ENCODE measurements at regions not wholly inside any gene's neighbourhood (a gene's known extent, or its start where the extent isn't known, plus 50 kb on each side); places are given as distances from the start of the nearest gene placed in this dataset.

DNA sequence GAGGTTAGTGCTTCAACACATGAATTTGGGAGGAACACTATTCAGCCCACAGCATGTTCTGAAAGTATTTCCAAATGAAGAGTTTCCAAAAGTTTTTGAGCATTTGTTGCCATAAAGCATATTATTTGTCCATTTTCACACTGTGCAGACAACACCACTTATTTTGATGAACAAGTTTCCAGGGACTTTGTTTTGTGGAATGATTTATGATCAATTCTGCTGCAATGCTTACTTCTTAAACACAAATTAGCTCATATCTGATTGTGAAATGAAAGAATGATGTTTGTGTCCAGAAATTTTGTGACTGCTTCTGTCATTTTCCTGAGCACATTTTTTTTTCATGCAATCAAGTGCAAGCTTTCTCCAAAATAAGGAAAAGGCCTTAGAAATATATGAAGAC lies 205.3 kb downstream of the RAP2A start:
- no peak for DNase-seq

DNA sequence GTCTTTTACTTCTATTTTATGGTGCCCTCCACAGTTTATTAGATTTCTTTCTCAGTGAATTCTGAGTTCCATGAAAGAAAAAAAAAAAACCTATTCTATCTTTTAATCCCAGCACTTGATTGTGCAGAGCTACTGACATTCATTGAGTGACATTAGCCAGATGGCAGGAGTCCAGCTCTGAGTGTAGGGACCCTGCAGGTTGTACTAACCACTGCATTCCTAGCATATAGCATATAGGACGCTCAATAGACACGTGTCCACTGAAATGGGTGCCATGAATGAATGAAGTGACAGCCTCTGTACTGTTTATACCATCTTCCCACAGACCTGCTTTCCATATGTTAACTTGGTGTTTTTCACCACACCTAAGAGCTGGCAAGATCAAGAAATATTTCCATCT lies 206.3 kb downstream of the RAP2A start:
- DNase-seq, result no peak

DNA sequence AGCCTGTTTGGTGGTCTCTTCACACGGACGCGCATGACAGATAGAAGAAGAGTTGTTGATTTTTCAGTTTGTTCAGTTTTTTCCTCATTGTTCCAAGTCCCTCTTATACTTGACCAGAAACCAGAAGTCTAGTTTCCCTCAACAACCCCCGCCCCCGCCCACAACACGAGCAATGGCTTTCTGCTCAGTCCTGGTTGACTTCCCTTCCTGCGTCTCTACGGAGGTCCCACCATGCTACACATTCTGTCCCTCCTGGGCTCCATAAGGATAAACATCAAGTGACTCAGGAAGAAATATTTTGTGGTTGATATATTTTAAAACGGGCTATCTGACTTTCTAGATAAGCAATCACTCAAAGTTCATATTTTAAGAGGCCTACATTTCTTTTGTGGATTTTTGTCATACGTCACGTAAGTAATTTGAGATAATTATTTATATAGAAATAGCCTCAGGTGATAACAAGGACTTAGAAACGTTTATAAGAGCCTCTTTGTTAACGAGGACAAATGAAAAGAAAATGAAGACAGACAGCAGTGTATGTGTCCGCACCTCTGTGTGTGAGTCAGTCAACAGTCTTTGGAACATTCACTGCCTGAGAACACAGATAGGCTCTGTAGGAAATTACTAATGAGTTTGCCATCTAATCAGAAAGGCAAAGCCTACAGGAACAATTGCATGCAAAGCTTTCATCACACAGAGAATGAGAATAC lies 214.4 kb downstream of the RAP2A start:
- DNase-seq, result no peak

DNA sequence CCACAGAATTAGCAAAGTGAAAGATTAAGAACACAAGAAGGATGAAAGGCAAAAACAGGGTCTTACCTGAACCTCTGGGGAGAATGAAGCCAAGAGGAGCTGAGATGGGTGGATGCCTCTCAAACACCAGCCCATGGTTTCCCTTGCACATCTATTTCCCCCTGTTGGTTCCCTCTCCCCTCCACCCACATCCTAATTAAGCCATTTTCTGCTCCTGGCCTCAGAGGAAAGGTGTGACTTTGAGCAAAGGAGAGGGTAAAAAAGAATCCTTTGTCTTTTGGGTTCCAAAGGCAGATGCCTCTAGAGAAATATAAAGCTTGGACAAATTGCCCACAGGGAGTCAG lies 214.9 kb downstream of the RAP2A start:
- no peak for DNase-seq

DNA sequence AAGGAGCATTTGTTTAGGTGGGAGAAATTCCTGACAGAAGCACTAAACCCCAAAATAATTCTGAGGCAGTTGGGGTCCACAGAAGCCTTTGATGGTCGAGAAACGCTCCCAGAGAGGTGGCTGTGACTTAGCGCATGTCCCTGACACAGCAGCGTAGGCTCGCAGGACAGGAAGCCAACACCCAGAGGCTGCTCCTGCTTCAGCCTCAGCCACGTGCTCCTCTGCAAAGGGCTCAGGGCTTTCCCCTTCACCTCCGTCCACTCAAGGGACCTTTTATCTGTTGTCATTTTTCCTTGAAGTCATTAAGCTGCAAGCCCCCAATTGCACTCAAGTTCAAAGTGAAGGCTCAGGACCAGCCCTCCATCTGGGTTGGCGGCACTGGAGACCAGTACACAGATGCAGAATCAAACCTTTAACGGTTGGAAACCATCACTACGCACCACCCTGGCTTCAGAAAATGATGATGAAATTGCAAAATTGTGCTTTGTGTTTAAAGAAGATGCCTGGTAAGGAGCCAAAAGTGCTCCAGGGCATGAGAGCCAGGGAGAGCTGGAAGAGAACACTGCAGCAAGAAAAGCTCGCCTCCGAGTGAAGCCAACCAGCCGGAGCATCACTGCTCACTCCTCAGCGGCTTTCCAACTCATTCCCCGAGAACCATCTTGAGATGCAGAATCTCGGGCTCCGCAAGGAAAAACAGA lies 219.6 kb downstream of the RAP2A start:
- no peak for DNase-seq

DNA sequence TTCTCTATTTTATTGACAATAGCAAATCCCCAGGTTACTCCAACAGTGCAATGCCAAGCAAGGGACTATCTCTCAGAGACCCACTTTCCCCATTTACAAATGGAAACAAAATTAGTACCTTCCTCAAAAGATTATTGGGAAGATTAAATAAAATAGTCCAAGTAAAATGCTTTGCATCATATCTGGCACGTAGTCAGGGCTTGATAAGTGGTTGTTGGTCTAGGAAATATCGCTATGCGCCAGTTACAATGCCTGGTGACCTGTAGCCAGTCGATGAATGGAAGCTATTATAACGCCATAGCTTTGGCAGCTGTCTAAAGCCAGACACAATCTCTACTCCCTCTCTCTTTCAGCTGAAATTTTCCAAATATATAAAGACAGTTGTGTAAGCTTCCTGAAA lies 220.3 kb downstream of the RAP2A start:
- DNase-seq, result no peak

DNA sequence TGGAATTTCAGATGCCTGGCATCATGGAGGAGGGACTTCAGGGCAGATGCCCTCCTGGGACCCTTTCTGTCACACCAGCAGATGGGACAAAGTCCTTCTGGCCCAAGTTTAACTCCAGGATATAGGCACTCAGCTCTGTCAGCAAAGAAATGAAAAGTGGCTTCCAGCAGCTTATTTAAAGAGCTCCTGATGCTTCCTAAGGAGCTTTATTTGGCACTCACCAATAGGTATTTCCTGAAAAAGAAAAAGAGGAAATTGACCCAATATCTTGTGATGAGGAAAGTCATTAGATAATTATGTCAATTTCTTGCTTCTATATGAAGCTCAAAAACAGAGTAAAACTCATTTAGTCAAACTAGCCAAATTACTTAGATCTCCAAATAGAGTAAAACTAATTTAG lies 224.6 kb downstream of the RAP2A start:
- DNase-seq, result no peak

DNA sequence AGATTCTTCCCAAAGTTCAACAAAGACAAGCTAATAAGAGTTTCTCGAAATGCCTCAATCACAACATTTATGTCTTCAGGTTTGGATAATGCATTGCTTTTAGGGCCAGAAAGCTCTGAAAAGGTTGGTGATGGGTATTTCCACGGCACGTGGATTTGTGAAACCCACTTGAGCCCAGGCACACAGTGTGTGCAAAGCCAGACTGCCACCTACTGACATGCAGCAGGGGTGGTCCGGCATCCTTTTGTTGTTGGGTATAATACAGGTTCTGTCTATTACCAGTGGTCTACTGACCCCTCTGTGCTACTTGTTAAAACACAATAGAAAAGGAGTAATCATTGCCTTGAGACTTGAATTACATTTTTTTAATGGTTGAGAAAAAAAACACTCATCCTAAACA lies 225.6 kb downstream of the RAP2A start:
- DNase-seq, result no peak

DNA sequence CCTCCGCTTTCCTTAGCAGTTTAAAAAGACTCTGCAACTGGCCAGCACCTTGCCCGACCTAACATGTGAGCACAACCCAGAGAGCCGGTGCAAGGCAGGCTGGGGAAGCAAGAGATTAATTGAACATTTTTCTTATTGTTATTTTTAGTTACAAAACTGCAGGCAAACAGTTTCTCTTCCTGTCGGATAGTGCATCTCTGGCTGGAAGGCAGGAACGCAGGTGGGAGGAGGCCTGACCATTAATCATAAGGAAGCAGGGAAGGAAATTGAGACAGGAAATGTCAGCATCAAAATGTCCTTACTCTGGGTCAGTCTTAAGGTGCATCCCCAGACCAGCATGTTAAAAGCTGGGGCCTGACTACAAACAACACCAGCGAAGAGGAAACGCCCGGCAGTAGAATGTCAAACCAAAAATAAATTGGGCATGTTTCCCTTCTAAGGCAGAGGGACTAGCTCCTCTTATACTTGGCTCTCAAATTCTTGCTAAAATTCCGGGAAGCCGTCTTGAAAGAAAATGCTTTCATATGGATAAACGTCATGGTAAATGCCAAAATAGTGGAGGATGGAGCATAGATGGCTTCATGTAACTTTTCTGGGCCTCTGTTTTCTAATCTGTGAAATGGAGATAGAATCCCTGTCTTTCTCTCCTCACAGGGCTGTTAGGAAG lies 226.8 kb downstream of the RAP2A start:
- no peak for DNase-seq

DNA sequence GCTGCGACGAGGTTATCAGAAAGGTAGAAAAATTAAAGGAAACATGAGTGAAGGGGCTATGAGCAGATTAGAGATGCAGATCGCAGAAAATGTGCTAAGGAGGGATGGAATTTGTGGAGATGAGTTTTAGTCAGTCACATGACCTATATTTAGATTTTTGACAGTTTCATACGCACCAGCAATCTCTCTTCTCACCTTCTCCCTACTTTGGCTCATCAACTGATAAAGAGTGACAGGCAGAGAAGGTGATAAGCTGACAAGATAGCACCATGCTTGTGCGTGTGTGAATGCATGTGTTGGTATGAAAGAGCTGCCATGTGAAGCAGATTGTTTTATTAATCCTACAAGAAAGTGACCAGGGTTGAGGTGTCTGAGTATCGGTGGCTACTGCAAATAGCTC lies 252.6 kb downstream of the RAP2A start:
- no peak for DNase-seq

DNA sequence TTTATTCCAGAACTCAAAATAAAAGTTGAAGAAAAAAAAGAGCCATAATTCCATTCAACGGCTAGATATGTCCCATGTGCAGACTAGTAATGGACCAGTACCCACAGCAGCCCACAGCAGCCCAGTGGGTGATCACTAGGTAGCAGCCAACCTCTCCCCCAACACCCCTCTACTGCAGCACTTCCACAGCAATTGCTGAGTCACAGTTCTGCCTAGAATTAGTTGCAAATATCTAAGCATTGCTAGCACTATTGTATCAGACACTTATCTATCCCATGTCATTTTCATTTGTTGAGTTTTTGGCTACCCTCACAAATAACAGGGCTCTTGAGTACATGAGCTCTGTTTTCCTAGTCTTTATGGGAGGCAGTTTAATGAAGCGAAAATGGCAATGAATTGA lies 258.7 kb downstream of the RAP2A start:
- no peak for DNase-seq

DNA sequence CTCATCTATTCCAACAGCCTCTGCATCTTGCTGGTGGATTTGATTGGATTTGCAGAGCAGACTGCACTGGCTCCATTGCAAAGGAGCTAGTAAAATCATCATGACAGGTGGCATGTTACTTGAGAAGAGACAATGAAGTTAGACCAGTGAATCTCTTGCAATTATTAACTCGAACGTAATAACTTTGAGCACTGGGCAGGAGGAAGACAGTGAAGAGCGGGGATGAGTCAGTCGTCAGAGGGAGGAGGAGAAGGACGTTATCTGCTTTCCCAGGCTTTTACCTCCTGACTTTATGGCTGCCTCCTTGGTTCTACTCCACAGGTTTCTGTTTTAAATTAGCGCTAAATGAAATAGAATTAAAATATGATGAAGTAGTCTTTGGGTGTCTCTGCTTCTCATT lies 257.8 kb upstream of the IPO5 start:
- DNase-seq, result no peak

DNA sequence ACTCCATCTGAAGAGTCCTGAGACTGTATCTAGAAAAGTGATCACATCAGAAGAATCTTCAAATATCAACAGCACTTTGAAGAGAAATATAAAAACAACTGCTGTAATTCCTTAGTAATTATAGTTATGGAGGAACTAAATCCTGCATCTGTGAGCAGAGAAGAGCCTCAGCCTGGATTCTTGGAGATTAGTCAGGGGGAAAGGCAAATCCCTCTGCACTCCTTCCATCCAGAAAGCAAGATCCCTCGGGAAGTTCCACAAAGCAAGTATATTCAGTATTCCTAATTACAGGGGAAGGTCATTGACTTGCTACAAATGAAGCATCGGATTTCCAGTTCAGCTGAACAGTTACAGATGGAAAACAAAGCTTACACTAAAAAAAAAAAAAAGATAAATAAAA lies 256.6 kb upstream of the IPO5 start:
- no peak for DNase-seq

DNA sequence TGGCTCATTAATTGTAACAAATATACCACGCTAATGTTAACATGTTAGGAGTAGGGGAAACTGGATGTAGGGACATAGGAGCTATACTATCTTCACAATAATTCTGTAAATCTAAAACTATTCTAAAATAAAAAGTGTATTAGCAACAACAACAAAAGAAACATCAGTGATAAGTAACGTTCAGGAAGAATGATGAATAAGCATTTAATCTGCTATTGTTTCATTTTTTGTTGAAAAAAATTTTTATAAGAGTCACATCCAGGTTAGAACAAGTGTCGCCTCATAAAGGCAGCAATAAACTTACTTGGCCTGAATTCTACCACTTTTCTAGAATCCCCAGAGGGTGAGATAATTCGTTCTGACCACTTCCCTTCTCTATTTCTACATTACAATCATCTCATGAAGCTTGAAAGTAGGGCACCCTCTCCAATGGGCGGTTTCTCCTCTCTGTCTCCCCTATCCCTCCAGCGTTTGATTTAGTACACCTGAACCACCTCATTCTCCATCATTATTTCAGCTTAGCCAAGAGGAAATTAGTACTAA lies 253.1 kb upstream of the IPO5 start:
- DNase-seq, result no peak

DNA sequence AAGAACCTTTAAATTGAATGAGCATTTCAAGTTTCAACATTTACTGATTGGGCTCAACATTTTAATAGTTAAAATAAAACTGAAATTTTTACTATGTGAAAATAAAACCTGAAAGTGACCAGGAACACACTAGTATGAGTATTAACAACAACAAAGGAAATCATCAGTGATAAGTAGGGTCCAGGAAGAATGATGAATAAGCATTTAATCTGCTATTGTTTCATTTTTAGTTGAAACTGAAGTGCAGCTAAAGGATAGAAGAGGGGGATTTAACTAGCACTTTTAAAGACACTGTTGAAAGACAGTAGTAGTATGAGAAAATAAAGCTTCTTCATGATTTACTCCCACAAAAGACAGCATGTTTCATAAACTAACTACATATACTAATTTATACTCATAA lies 250.9 kb upstream of the IPO5 start:
- no peak for DNase-seq

DNA sequence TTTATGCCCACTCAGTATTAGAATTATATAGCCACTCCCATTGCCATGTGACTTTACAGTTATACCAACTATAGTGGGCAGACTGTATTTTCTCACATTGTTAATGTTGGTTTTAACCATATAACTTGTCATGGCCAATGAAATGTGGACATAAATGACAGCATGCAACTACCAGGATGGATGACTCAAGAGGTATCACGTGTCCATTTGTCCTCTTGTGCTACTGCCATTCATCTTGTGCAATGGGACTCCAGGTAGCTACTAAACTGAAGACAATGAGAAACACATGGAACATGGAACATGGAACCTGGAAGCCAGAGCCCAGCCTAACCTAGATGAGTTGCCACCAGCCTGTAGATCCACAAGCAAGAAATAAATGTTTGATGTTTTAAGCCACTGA lies 242.7 kb upstream of the IPO5 start:
- no peak for DNase-seq

DNA sequence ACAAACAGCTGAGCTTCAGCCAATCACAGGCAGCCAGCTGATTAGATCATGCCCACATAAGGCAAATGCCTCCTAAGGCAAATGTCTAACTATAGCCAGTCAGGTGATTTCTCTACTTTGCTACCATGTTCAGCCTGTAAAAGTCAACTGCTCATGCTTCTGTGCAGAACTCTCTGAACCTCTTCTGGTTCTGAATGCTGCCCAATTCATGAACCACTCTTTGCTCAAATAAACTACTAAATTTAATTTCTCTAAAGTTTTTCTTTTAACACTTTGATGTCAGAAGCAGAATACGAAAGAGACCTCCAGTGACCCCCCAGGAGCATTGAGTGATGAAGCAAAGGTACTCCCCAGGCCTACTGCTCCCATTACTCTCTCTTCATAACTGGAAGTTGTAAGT lies 240.7 kb upstream of the IPO5 start:
- DNase-seq, result no peak

DNA sequence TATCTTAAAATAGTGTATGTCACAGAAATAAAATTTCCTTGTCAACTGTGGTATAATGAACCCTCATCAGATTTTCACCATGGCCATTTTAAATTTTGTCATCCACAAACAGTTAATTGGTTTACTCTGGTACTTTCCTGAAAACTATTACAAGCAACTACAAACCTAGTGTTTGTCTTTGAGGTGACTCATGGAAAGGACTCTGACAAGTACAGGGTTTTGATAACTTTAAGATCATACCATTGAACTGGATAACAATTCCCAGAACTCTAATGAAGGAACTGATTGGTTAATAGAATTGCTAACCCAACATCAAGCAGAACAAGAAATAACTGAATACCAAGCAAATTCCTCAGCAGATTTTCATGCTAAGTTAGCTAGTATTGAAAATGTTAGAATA lies 237.7 kb upstream of the IPO5 start:
- no peak for DNase-seq

DNA sequence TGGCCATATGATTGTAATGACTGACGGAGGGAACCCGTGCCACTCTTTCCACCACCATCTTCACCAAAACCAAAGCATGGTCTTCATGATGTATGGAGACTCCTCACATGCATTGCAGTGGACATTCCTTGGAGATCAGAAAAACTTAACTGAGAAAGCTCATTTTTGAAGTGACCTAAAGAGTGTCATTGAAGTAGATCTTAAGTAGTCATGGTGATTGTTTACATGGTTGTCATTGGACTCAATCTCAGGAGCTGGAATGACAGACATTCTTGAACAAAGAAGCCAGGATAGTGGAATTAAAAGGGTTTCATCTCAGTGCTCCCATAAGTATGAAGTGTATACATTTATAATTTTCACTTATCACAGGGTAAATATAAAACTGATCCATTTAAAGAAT lies 236.7 kb upstream of the IPO5 start:
- no peak for DNase-seq

DNA sequence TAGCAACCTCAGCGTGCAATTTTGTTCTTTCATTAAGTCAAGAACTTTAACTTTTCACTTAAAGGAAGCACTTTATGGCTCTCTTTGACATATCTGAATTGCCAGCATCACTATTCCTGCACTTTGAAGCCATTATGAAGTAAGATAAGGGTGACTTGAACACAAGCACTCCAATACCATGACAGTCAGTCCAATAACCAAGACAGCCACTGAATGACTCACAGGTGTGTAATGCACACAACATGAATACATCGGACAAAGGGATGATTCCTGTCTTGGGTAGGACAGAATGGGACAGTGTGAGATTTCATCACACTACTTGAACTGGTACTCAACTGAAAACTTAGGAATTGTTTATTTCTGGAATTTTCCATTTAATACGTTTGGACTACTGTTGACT lies 233.7 kb upstream of the IPO5 start:
- no peak for DNase-seq

DNA sequence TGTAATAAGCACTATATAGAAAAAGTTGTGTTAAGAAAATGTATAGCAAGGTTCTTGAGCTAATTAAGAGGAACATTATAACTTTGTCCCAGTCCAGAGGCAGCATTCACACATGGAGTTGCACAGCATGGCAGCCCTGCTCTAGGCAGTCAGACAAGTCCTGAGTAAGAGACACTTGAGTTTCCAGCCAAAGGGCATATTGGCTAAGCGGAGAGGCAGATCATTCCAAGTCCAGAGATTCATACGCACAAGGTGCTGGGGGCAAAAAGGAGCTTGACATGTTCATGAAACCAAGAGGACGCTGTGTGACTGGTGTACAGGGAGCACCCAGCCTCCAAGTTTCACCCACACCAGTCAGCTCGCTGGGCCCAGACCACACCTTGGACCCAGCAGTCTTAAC lies 232.6 kb upstream of the IPO5 start:
- no peak for DNase-seq

DNA sequence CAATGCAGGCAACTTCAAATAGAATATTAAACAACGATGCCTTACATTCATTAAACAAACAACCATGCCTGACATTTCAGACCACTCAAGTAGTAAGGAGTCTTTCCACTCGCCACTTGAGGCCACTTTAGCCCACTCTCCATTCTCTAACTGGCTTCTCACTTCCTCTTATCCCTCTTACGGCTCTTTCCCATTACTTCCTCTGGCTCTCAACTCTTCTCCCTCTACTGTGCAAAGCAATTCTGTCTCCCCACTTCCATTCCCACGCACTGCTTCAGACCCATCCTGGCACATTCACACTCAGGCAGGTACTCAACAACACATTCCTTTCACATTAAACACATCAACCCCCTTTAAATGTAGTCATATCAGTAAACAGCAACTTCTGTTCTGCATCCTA lies 229.8 kb upstream of the IPO5 start:
- DNase-seq, result no peak

DNA sequence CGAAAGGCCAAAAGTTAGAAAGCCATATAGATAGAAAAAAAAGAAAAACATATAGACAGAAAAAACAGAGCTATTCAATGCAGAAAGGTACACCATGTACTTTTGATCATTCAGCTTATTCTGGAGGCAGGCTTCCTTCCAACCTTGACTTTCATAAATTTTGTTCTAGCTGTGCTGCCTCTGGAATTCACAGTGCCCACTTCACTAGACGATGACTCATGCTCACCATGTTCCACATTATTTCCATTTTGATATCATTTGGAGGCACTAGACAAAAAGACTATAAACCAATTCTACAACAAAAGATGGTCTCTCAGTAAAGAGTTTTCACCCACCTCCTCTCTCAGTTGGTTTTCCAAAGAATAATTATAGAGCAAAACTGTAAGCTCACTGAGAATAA lies 229.0 kb upstream of the IPO5 start:
- DNase-seq, result no peak

DNA sequence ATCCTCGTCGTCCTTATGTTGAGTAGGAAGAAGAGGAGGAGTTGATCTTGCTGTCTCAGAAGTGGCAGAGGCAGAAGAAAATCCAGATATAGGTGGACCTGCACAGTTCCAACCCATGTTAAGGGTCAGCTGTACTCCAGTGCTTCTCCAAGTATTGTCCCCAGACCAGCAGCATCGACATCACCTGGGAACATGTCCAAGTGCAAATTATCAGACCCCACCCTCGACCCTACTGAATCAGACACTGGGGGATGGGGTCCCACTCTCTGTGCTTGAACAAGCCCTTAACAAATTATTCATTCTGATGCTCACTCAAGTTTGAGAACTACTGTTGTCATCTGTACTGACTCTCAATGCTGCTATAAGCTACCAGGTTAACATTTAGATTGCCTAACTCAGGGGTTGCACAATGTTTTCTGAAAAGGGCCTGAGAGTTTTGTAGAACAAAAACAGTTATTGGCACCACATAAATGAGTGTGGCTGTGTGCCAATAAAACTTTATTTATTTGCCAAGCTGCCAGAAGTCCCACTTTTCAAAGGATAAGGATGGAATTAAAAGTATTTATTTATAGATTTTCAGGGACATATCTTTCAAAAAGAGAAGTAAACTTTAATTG lies 226.7 kb upstream of the IPO5 start:
- DNase-seq, result no peak

Data from NCI-H526 treated with DMSO at 0.1 percent for 48 hours (cell line).